GM13977 (cell line): ENCODE measurements at regions not wholly inside any gene's neighbourhood (a gene's known extent, or its start where the extent isn't known, plus 50 kb on each side); places are given as distances from the start of the nearest gene placed in this dataset.

Experiments used
- DNase-seq: peaks from one replicate; pipeline ENCODE4 v3.0.0; 2012; ENCODE audit warnings: low spot score
- CTCF ChIP-seq: IDR thresholded peaks from 2 replicates; pipeline ENCODE4 v1.5.1; 2012; ENCODE audit warnings: mild to moderate bottlenecking, control low read depth; ENCODE audit not compliant: insufficient read depth; ENCODE audit errors: extremely low read depth, missing control alignments
- in situ Hi-C: fragments of 300-500 bp; cut with MboI; formaldehyde crosslinking; loops from one replicate; pipeline ENCODE4 v1.12.0; 2022; ENCODE audit warnings: low sequenced_read_pairs, low pct_unique_long_range_greater_than_20kb, mixed read lengths, inconsistent platforms; ENCODE audit not compliant: unreplicated experiment

GRCh38 chr5:33339413-33339812 is 101.4 kb upstream of the TARS1 start:
- in situ Hi-C loops, result no loop called here
- no peak for DNase-seq
- no peak for TF ChIP-seq CTCF

- no peak for TF ChIP-seq CTCF
- in situ Hi-C loops, result no loop called here
- DNase-seq, result no peak
Measured at GRCh38 chr5:33340195-33340594, 100.6 kb upstream of the TARS1 start.

GRCh38 chr5:33341351-33341750 is 99.4 kb upstream of the TARS1 start:
- no peak for TF ChIP-seq CTCF
- no peak for DNase-seq
- in situ Hi-C loops, result no loop called here

- DNase-seq, result no peak
- no peak for TF ChIP-seq CTCF
- in situ Hi-C loops, result no loop called here
Measured at GRCh38 chr5:33343676-33344327, 97.0 kb upstream of the TARS1 start.

GRCh38 chr5:33346534-33346933 is 94.2 kb upstream of the TARS1 start:
- in situ Hi-C loops, result no loop called here
- no peak for TF ChIP-seq CTCF
- DNase-seq, result no peak

- in situ Hi-C loops, result no loop called here
- TF ChIP-seq CTCF, result no peak
- no peak for DNase-seq
Measured at GRCh38 chr5:33361781-33362180, 79.0 kb upstream of the TARS1 start.
